ENCODE measurements at regions not wholly inside any gene's neighbourhood (a gene's known extent, or its start where the extent isn't known, plus 50 kb on each side); places are given as distances from the start of the nearest gene placed in this dataset.

DNA sequence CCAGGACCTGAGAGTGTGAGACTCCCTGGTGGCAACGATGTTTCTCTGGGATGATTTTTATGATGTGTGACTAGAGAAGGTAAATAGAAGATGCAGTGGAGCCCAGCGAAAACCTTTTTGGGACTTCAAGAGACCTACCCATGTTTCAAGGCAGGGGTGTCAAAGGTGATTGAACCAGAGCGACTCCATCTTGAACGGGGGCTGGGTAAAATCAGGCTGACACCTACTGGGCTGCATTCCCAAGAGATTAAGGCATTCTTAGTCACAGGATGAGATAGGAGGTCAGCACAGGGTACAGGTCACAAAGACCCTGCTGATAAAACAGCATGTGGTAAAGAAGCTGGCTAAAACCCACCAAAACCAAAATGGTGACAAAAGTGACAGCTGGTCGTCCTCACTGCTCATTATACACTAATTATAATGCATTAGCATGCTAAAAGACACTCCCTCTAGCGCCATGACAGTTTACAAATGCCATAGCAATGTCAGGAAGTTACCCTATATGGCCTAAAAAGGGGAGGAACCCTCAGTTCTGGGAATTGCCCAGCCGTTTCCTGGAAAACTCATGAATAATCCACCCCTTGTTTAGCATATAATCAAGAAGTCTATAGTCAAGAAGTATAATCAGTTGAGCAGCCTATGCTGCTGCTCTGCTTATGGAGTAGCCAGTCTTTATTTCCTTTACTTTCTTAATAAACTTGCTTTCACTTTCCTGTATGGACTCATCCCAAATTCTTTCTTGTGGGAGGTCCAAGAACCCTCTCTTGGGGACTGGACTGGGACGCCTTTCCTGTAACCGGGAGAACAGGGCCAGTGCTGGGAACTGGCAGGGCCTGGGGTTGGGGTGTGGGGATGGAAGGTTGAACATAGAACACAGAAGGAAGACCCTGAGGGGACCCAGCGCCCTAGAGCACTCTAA is 526.4 kb downstream of the QKI start:
- no peak for DNase-seq

DNA sequence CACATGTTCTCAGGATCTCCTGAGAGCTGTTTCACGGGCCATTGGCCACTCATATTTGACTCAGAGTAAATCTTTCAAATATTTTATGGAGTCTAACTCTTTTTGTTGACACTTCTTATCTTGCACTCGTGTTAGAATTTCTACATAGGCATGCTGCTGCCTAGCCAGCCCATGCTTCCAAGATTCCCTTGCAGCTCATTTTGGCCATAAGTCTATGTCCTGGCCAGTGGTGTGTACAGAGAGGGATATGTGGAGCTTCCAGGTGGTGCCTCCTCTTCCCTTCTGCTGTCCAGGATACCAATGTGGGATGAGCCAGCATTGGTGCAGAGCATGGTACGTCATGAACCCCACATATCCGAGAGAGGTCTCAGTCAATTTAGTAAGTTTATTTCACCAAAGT is 522.6 kb downstream of the QKI start:
- DNase-seq, result no peak

DNA sequence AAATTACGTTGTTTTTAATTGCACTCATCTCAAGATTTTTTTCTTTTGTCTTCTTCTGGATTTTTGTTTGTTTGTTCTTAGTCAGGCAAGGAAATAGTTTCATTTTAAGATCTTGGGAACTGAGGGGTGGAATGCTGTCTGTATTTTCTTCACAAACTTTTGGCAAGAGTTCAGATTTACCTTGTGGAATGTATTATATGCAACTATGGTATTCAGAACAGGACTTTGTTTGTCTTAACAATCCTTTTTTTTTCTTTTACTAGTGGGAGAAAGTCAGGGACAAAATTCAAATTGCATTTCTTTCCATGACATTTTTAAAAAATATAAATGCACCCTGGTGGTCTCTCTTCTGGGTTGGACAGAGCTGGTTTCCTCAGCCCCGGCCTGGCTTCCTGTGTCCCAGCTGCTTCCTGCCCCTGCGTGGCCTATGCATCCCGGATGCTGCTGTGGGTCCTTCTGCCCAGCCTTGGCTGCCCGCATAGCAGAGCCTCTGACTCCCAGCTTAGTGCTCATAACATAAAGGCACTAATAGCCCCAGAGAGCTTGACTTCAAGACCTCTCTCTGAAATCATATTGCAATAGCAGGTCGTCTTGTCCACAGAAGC is 520.7 kb downstream of the QKI start:
- no peak for DNase-seq

DNA sequence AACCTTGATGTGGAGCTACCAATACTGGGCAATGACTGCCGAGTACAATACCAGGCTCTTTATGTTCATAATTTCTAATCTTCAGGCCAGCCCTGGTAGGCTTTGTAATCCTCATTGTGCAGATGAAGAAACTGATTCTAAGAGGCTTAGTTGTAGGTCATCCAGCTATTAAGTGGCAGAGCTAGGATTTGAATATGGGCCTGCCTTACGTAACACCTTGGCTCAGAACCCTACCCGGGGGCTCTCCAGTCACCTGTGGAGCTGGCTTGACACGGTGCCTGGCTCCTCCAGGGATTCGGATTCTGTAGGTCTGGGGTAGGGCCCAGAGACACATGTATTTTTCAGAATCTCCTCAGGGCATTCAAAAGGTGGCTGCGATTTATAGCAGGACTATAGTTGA is 515.5 kb downstream of the QKI start:
- no peak for DNase-seq

DNA sequence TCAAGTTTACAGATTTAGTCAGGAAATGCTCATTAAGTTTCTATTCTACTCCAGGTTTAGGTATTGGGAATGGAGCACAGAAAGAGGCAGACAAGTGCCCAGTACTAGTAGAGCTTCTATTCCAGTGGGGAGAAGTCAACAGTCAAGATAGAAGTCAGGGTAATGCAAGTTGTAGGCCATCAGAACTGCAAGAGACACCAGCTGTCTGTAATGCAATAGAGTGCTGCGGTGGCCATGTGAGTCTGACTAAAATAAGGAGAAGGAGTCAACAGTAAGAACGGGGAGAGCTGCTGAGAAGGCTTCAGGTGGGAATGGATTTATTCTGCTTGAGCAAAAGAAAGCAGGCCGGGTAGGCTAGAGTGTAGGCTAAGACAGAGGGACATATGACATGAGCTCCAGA is 515.0 kb downstream of the QKI start:
- DNase-seq, result no peak

DNA sequence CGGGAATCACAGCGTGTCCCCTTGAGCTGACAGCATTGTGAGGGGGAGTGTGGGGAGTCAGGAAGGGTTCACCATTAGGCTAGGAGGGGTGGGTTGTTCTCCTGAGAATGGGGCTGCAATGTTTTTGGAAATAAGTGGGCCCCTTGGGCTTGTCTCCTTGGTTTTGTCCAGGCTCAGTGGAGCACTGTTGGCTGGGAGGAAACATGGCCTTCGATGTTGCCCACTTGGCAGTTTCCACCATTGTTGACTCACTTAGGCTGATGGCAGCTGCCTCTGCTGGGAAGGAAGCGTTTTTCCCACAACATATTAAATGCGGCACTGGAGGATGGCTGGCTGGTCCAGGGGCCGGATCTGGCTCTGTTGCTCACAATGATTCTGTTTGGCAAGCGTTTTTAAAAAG is 512.1 kb downstream of the QKI start:
- DNase-seq, result no peak

DNA sequence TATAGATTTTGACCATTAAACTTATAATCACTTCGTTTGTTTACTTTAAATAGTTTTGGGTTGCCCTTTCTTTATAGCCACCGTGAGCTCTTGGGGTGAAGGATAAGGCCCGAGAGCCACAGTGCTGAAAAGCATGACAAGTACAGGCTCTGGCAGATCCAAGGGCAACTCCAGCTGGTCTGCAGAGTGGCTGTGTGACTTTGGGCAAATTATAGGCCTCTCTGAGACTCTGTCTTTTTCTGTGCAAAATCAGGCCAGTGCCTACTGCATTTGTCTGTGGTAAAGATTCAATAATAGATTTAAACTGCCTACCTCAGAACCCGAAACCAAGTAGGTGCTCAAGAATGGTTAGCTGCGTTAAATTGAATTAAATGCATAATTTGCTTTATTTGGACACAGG is 511.3 kb downstream of the QKI start:
- DNase-seq, result no peak

DNA sequence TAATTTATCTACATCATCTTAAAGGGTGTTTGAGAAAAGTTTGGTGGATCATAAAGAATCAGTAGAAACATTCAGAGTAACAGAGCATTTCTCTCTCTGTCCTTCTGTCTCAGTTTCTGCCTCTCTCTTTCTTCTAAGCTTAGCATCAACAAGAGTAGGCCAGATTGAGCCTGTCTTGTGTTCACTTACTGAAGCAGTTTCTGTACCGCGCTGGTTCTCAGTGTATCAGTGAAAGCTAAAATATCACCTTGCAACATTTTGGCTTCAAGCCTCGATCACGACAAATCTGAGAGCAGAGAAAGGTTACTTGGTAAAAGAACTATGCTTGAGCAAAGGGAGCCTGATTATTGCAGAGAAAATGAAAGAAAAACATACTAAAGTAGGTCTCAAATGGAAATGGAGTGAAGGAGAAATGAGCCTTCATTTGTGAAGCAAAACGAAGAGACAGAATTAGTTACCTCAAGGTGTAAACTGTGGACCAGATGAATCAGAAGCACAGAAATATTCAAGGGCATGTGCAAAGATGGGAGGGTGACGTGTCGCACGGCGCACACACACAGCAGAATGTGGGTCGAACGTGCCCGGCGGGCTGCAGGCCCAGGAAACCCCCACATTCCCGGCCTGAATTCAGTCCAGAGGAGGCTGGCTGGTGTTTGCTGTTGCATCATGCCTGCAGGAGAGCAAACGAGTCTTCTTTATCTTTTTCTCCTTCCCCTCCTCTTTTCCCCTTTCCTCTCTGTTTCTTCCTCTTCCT is 509.3 kb downstream of the QKI start:
- DNase-seq, result no peak

DNA sequence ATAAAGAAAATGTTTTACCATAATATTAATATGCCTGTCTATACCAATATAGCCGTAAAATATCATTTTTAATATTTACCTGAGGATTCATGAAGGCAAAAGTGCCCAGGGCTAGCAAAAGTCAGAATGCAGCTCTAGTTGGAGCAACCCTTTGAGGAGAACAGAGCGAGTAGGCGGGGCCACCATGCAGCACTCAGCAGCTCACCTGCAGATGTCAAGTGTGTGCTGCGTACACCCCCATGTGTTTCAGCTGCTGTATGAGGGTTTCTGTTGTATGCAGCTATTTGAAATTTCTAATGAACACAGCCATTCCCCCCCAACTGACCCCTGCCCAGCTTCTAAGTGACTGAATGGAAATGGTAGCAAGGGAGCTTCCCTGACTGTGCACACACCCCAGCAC is 508.0 kb downstream of the QKI start:
- DNase-seq, result no peak

DNA sequence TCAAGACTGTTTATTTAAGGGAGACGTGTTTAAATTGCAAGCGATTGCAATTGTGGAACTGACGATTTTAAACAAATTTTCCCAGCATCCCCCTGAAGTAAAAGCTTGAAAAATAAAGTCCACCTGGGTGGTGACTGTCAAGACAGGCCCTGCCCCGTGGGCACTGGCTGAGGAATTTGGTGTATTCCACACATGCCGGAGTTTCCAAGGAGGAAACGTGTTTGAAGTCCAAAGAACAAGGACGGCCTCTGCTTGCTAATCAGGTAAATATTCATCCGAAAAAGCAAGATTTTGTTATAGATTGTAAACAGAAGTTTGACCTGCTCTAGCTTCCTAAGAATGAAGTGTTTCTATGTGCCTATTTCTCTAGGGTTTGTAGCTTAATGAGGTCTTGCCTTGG is 505.1 kb downstream of the QKI start:
- DNase-seq, result no peak

DNA sequence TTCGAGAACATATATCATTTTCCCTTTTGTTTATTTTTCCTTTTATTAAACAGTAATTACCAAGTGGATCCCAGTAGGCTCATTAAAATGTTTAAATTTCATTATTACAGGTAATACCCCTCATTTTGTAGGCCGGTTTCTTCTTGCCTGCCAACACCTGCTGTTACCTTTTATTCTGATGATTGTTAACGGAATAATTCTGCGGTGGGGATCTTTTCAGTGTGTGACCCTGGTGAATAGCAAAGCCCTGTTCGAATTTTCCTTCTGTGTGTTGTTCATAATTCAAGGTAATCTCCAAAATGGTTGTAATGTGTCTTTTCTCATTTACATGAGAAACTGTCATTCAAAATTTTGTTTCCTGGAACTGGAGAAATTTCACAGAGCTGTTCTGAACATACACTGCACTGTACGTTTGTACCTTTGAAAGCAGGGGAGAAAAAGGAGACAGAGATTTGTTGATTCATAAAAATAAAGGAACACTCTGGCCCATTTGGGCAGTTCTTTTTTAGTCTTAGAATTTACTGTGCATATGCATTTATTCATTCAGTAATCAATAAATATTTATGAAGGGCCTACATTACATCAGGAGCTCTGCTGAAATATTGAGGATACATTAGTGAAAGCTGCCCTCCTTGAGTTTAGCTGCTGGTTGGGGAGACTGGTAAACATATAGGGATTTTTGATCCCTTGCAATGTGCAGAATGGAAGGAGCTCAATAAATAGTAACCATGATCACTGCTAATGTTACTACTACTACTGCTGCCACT is 502.0 kb downstream of the QKI start:
- no peak for DNase-seq

DNA sequence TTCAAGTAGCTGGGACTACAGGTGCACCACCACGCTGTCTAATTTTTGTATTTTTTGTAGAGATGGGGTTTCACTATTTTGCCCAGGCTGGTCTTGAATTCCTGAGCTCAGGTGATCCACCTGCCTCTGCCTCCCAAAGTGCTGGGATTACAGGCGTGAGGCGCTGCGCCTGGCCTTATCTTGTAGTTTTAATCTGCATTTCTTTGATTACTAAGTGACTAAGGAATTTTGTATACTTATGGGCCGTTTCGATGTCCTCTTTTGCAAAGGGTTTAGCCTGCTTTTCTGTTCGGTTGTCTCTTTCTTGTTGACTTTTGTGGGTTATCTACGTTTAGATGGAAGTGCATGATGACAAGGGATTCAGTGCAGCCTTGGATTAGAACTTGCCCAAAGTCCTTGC is 500.6 kb downstream of the QKI start:
- DNase-seq, result no peak

DNA sequence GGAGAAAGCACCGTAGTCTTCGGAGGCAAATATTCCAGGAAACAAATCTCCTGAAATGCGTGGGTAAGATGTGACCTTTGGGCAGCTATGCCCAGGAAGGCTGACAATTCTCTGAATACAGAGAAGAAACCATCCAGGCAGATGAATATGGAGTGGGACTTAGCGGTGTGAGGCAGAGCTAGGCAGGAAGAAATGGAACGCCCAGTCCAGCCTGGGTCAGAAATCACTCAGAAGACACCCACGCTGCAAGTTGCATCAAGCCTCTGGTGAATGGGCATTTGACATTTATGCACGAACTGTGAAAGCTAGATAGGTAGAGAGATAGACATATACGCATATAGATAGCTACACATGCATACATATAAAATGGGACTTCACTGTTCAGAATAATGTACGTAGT is 498.5 kb downstream of the QKI start:
- DNase-seq, result no peak

DNA sequence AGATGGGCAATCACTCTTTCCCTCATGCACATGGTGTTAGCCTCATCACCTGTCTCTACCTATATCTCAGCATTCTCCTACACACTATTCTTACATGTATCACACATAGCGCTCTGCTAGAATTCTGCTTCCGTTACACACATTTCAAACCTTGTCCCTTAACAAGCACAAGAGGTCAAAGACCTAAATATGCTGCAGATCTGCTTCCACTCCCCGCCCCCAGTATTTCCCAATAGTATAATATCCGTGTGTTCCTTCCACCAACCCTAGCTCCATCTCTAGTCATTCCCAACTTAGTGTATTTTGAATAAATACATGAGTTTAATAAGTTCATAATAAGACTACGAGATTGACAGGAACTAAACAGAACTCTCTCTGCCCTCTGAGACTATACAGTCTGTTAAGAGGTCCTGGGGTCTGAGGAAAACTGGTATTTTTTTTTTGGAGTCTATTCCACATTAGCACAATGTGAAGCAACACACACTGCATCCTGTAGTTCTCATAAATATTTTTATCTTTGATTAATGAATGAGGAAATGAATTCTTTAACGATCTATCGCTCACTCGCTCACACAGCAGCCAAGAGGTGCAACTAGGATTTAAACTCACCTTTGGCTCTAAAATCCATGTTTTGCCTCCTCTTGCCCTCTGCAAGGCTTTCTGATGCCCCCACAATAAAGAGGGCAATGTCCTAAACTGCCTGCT is 491.6 kb downstream of the QKI start:
- DNase-seq, result no peak

DNA sequence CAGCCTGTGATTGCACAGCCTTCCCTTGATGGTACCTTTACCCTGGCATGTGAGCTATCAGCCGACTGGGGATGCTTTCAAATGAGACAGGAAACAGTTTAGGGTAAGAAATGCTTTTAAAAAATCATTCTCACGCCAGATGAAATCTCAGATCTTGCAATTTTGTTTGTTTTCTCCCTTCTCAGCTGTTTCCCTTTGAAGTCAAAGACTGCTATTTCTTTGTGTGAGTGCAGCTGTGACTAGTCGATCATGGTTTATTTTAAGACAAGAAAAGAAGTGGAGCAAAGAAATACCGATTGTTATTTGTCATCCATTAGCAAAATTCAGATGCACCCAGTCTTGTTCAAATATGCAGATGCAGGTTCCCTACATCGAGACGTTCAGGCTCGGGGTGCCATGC is 489.7 kb downstream of the QKI start:
- no peak for DNase-seq

DNA sequence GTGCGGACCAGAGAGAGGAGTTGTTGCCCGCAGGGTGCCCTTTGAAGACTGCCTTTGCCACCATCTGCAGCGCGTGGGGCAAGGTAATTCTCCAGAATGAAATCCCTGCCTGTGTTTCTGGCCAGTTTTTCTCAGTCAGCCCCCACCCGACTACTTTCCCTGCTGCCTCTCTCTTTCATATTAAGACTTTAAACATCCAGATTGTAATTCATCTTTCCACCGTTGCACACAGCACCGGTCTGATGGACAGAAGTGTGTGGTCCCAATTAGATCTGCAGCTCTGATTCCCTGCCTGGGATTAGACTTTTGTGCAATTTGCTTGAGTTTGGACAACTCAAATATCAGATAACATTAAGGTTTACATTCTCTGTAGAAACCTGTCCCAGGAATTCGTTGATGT is 489.0 kb downstream of the QKI start:
- no peak for DNase-seq

DNA sequence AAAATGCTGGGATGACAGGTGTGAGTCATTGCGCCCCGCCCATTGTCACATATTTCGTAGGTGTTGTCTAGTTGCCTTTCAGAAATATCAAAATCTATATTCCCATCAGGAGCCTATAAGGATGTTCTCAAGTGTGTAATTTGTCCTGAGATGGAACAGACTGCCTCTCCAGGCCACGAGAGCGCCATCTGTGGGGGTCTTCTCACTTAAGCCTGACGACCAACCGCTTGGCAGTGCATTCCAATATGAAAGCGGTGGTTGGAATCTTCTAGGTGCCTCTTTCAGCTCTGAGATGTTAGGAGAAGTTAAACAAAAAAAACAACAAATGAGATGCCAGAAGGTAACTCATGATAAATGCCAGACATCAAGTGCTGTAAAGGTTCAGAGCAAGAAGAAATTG is 488.5 kb downstream of the QKI start:
- DNase-seq, result no peak

DNA sequence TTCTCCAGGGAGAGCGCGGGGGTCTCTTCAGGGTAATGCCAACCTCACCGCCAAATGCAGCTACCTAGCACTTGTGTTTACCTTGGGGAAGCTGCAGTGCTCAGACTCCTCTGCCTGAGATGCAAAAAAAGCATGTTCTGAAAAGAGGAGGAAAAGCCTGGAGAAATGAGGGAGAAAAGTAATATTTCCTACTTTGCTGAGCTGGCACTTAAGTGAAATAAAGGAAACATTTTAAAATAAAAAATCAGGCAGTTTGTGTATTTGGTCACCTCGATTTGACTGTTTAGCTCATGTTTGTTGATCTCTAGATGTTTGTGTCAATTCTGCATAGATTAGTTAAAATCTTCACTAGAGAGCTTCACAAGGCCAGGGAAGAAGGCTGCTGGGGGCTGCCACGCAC is 487.2 kb downstream of the QKI start:
- DNase-seq, result no peak

DNA sequence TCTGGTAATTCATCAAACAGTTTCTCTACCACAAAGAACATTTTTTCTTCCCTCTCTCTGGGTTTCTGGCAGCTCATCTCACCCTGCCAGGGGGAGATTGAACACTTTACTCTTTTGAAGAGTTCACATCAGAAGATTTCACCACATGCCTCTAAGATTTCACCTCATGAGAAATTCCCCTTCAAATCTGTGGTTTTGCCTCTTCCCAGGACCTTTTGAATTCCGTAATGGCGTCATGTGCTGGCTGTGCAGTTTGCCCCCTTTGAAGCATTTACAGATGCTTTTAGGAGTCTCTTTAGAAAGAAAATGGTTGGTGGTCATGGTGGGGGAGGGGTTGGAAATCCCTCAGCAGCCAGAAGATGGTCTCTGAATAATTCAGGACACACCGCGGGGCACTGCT is 486.1 kb downstream of the QKI start:
- no peak for DNase-seq

DNA sequence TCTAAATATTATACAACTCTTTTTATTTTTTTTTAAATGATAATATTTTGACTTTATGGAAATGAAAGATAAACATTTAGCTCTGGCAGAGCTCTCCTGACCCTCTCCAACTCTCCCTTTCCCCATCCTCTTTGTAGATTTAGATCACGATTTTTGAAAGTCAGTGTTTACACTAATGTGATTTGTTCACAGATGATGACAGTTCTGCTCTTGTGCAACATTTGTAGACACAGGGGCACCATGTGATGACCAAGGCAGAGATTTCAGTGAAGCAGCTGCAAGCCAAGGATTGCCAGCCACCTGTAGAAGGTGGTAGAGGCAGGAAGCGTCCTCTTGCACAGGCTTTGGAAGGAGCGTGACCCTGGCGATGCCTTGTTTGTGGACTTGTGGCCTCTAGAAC is 483.2 kb downstream of the QKI start:
- DNase-seq, result no peak

DNA sequence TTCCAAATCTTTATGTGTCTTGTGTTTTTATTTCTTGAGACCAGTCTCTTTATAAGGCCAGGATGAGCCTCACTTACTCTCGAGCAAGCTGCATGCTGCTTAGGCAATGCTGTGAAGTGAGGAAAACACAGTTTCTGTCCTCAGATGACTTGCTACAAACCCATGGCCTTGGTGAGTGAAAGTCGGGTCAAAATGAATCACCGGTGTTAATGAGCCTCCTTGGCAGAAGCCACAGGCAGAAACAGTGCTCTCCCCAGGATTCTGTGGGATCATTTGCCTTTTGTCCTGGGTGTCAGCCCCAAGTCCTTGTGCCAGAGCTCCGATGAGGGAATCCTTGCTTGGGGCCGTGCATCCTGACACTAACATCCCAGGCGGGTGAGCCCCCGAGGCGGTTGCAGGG is 482.5 kb downstream of the QKI start:
- no peak for DNase-seq

DNA sequence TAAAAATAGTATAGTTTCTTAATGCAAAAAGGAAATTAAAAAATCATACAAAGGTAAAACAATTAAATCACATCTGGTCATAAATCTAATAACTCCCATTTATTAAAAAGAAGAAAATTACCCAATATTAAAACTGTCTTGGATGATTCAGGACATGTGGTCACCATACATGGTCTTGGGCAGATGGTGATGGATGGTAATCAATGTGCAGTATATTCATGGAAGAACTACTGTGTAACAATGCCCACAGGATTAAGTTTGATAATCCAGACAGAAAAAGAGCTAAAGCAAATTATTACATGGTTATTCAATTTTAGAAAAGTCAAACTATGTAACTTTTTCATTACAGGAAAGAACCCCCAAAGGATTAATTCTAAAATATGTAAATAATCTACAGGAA is 480.6 kb downstream of the QKI start:
- DNase-seq, result no peak
